GM12891 (cell line): ENCODE measurements at regions not wholly inside any gene's neighbourhood (a gene's known extent, or its start where the extent isn't known, plus 50 kb on each side); places are given as distances from the start of the nearest gene placed in this dataset.

ENCODE experiments used
- DNase-seq: peaks from one replicate; pipeline ENCODE4 v3.0.0; 2011; ENCODE audit warnings: low spot score; ENCODE audit not compliant: insufficient read length
- FAIRE-seq: peaks from 2 replicates; lab custom pipeline; 2011; peaks lifted over from hg19 to GRCh38; lab: Jason Lieb, UNC
- PAX5 ChIP-seq: IDR thresholded peaks from 2 replicates; pipeline ENCODE4 v1.6.1; 2011; ENCODE audit warnings: low read length, moderate library complexity, mild to moderate bottlenecking; ENCODE audit not compliant: insufficient read depth, severe bottlenecking
- POLR2A ChIP-seq: IDR thresholded peaks from 2 replicates; pipeline ENCODE4 v1.6.1; 2011; ENCODE audit warnings: low read depth, low read length, control low read depth
- POLR2AphosphoS5 ChIP-seq: IDR thresholded peaks from 2 replicates; pipeline ENCODE4 v1.6.1; 2011; ENCODE audit warnings: low read depth, low read length, control low read depth
- POU2F2 ChIP-seq: IDR thresholded peaks from 2 replicates; pipeline ENCODE4 v1.6.1; 2011; ENCODE audit warnings: low read depth, mild to moderate bottlenecking, control low read depth, low read length, moderate library complexity
- SPI1 ChIP-seq: IDR thresholded peaks from 2 replicates; pipeline ENCODE4 v1.6.1; 2011; ENCODE audit warnings: low read depth, low read length, control low read depth
- TAF1 ChIP-seq: IDR thresholded peaks from 2 replicates; pipeline ENCODE4 v1.6.1; 2011; ENCODE audit warnings: low read depth, low read length, control low read depth

DNA sequence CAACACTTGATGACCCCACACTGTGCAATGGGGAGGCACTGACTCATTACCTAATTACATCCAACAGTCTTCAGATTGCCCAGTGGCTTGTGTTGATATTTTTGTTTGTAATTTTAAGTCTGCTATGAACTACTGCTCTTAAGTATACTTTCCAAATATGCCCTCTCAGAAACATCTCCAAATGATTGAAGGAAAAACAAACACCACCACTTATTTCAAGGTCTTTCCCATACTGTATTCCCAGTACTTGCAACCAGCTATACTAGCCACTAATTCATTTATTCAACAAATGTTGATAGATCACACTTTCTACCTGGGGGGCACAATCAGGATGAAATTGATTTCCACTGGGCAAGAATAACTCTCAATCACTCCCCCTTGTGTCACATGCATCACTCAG is 302.2 kb upstream of the CPEB2 start:
- DNase-seq: no peak
- FAIRE-seq: no peak
- TF ChIP-seq POU2F2: no peak

DNA sequence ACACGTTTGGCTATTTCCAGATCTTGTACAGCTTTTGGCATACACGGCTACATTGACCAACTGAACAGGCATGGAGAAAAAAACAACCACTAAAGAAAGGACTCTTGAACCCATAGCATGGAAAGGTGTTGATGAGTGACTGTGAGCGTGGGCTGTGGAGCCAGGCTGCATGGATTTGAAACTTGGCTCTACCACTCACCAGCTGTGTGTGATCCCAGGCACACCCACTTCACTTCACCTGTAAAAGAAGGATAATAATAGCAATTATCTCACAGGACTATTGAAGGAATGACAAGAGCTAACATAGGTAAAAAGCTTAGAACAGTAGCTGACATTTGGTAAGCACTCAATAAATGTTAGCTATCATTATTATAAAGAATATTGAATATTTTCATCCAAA is 301.7 kb upstream of the CPEB2 start:
- FAIRE-seq (no peak), DNase-seq (no peak)
- TF ChIP-seq POU2F2 (no peak), POLR2A (no peak), SPI1 (no peak), TAF1 (no peak), PAX5 (no peak), POLR2AphosphoS5 (no peak)

DNA sequence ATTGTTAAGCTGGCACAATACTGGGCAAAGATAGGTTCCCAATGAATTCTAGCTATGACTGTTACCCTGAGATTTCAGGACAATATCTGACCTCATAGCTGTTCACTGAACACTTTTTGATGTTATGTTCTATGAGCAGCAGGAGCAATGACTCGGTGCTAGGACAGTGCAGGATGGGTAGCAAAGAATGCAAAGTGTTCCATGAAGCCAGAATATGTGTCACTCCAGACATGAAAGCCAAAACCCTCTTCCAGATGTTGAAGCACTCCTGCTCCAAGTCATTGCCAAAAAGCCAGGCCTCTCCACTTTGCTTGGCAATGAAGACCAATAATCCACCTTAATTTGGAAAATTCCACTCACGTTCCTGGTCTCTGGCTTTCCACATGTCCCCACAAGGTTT is 300.9 kb upstream of the CPEB2 start:
- peak; percentile 16 for FAIRE-seq

DNA sequence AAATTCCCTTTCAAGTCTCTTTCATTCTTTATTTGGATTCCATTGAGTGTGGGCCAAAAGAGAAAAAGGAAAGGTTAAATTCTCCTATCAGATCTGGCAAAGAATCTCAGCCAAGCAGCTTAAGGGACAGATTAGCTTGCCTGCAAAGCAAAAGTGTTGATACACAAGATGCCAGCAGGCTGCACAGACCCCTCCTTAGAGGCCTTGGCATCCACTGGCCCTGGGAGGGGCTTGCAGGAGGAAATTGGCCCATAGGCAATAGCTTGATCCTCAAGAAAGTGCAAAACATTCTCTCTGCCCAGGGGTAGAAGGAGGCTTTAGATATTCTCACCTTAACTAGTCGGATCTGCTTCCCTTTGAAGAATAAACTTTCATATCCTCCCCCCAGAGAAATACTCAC is 300.4 kb upstream of the CPEB2 start:
- TF ChIP-seq TAF1 (no peak), SPI1 (no peak), POLR2AphosphoS5 (no peak), POLR2A (no peak), POU2F2 (no peak), PAX5 (no peak)
- no peak for DNase-seq

More for the DNA sequence above, 300.9 kb upstream of the CPEB2 start:
- no peak for DNase-seq
- TF ChIP-seq POLR2AphosphoS5 (no peak), POLR2A (no peak), TAF1 (no peak), POU2F2 (no peak), SPI1 (no peak), PAX5 (no peak)

DNA sequence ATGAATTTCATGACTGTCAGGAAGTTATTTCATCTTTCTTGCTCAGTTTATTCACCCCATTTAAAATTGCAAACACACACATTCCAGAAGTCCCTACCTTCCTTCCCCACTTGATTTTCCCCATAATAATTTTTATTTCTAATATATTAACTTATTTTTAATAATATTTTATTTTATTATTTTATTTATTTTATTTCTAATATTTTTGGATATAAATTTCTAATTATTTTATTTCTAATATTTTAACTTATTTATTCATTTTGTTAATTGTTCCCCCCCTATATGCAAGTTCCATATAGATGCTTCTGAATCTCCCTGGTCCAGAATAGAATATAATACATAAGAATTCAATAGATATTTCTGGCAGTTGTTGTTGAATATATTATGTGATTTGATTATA is 293.7 kb upstream of the CPEB2 start:
- DNase-seq (no peak), FAIRE-seq (no peak)
- TF ChIP-seq POLR2A (no peak), POLR2AphosphoS5 (no peak), POU2F2 (no peak), SPI1 (no peak), PAX5 (no peak), TAF1 (no peak)

More for the DNA sequence above, 300.4 kb upstream of the CPEB2 start:
- FAIRE-seq: no peak

DNA sequence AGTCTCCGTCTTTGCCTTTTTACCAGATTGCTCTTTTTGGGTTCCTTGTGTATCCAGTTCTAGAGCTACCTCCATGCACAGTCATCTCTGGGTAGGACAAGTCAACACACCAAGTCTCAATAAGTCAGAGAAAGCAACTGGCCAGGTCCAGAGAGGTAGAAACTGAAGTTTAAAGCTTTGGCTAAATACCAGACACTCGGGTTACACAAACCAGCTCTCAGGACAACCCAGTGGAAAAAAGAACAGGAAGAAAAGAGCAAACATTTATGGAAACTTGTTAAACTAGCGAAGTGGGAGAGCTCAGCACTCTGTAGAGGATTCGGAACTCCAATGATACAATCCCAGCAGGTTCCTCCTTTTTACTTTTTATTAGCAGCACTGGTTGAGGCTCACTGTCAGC is 291.0 kb upstream of the CPEB2 start:
- DNase-seq: no peak
- FAIRE-seq: no peak
- no peak for TF ChIP-seq PAX5
- TF ChIP-seq TAF1: no peak

DNA sequence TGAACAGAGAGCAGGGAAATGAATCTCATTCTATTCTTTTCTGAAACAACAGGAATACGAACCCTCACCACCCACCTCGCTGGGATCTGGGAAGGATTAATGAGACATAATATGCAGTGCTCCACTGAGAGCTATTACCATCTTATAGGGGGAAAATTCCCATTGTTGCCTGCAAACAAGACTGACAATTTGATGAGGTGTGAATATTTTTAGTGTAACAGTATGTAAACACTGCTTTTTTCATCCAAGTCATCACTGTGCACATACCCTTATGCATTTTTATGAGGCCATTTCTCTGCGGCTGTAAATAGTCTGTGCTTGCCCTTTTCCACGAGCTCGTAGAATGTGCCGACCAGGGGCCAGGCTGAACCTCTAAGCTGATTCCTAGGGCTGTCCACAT is 285.6 kb upstream of the CPEB2 start:
- TF ChIP-seq POLR2AphosphoS5: no peak
- TF ChIP-seq SPI1: no peak
- TF ChIP-seq POU2F2: no peak
- no peak for TF ChIP-seq TAF1
- TF ChIP-seq POLR2A: no peak
- no peak for TF ChIP-seq PAX5
- FAIRE-seq: no peak
- no peak for DNase-seq

DNA sequence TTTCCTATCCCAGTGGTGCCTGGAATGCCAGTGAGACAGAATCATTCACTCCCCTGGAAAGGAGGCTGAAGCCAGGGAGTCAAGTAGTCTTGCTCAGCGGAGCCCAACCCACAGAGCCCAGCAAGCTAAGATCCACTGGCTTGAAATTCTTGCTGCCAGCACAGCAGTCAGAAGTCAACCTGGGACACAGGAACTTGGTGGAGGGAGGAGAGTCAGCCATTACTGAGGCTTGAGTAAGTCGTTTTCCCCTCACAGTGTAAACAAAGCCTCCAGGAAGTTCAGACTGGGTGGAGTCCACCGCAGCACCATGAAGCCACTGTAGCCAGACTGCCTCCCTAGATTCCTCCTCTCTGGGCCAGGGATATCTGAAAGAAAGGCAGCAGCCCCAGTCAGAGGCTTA is 283.2 kb upstream of the CPEB2 start:
- TF ChIP-seq POU2F2 (no peak), TAF1 (no peak), POLR2A (no peak), POLR2AphosphoS5 (no peak), PAX5 (no peak)
- DNase-seq (no peak), FAIRE-seq (no peak)

DNA sequence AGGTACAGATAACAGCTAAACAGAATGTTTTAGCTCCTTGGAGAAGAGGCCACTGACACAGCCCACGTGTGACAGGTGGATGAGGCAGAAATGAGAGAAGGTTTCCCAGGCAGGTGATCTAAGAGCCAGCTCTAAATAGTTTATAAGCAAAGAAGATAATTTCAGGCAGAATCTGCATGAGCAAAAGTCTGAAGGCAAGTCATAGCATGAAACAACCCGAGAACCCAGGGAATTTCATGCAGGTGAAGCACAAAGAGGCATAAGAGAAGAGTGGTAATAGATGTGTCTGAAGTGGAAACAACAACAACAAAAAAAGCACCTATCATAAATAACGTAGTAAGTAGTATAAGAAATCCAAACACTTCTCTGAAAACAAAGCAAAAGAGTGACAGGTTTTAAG is 275.8 kb upstream of the CPEB2 start:
- FAIRE-seq: no peak
- no peak for DNase-seq
- TF ChIP-seq POLR2A (no peak), TAF1 (no peak), SPI1 (no peak), POLR2AphosphoS5 (no peak), POU2F2 (no peak), PAX5 (no peak)

DNA sequence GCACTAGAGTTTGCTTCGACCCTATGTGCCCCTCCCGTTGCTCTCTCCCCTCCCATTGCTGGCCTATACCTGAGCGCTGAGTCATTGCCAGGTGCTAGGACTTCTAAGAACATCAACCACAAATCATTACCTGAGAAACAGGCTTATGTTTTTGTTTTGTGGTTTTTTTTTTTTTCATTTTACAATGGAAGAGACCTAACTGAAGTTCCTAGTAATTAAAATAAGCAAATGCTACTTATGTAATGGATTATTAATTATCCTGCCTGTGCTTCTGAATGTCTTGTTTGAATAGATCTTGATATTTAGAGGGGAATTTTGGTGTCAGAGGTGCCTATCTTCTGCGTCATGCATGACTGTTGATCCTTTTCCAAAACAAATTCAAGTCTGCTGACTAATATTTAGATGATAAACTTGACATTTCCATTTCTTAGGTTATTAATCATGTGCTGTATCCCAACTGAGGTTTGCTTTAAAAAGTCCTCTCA is 275.4 kb upstream of the CPEB2 start:
- DNase-seq (no peak), FAIRE-seq (no peak)
- TF ChIP-seq POLR2AphosphoS5 (no peak), TAF1 (no peak), POU2F2 (no peak), SPI1 (no peak), POLR2A (no peak)
